GM13976 (cell line): ENCODE measurements at regions not wholly inside any gene's neighbourhood (a gene's known extent, or its start where the extent isn't known, plus 50 kb on each side); places are given as distances from the start of the nearest gene placed in this dataset.
A peak's percentile ranks its signal among the peaks of the same experiment; 100 is the strongest.
"Not testable (repeated sequence)": the region's sequence is repeated elsewhere in the genome, so short reads cannot be mapped to it uniquely, and the experiment has no call there.

ENCODE experiments used
- DNase-seq: peaks from one replicate; pipeline ENCODE4 v3.0.0; 2012; ENCODE audit warnings: low spot score
- CTCF ChIP-seq: IDR thresholded peaks from 2 replicates; pipeline ENCODE4 v1.5.1; 2012; ENCODE audit warnings: borderline replicate concordance, mild to moderate bottlenecking; ENCODE audit not compliant: insufficient read depth; ENCODE audit errors: extremely low read depth, missing control alignments, control extremely low read depth
- in situ Hi-C: fragments of 300-500 bp; cut with MboI; formaldehyde crosslinking; loops from one replicate; pipeline ENCODE4 v1.12.0; 2022; ENCODE audit warnings: low sequenced_read_pairs, mixed read lengths, inconsistent platforms; ENCODE audit not compliant: unreplicated experiment

DNA sequence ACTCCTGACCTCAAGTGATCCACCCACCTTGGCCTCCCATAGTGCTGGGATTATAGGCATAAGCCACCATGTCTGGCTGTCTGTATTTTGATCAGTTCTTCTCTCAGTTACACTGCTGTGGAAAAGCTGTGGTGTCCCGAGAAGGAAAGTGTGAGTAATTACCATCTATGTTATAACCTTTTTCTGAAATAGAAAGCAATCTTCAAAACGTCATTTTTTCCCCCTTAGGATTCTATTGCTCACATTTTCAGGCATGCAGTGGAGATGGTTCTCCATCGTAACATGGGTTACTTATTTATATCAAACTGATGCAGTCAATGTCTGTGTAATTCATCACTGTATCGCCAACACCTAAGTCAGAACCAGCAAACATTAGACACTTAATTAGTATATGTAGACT lies 103.5 kb upstream of the FAM3C start:
- TF ChIP-seq CTCF: no peak
- in situ Hi-C loops: no loop called here

DNA sequence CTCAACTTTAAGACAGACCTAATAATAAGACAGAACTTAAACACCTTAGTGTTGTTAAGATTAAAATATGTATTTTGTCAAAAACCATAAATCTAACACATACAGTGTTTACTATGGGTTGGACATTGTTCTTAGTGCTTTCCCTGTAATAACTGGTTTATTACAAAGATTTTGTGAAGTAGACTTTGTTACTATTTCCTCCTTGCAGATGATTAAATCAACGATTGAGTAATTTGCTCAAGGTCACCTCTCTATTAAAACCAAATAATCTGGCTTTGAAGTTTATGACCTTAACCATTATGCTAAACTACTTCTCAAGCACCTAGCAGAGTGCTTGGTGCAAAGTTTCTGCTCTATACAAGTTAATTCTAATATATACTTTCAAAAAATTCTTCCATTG lies 102.7 kb upstream of the FAM3C start:
- no peak for TF ChIP-seq CTCF
- in situ Hi-C loops: no loop called here
- no peak for DNase-seq

More for the DNA sequence above, 103.5 kb upstream of the FAM3C start:
- peak; percentile 3 for DNase-seq

- DNase-seq, in situ Hi-C loops: not testable (repeated sequence)
These were observed 101.4 kb upstream of the FAM3C start for GRCh38 chr7:121497545-121497944.

DNA sequence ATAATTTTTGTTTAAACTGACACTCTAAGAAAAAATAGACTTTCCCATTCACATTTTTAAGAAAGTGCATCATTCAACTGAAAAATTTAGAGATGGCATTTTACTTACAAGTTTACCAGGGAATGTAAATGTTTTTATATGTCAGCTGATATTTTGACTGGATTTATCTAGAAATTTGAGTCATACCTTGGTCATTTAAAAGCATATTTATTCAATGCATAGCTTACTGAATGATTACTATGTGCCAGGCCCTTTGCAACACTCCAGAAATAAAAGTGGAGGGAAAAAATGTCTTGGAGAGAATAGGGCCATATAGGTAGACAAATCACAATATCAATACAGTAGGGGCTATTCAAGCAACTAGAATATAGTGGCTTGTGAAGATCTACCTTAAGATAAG lies 98.4 kb upstream of the FAM3C start:
- in situ Hi-C loops: no loop called here
- TF ChIP-seq CTCF: no peak
- DNase-seq: no peak

DNA sequence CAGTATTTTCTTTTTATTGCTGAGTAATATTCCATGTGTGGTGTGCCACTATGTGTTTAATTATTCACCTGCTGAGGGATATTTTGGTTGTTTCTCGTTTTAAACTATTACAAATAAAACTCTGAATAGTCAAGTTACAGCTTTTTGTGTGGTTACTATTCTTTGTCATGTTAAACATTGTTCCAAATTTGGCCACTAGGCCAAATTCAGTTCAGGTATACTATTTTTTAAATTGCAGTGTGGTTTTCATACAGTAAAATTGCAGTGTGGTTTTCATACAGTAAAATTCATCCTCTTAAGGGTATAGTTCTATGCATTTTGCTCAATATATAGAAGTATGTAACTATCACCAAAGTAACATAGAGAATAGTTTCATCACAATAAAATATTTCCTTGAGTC lies 97.4 kb upstream of the FAM3C start:
- in situ Hi-C loops: no loop called here
- TF ChIP-seq CTCF: no peak
- DNase-seq: no peak

DNA sequence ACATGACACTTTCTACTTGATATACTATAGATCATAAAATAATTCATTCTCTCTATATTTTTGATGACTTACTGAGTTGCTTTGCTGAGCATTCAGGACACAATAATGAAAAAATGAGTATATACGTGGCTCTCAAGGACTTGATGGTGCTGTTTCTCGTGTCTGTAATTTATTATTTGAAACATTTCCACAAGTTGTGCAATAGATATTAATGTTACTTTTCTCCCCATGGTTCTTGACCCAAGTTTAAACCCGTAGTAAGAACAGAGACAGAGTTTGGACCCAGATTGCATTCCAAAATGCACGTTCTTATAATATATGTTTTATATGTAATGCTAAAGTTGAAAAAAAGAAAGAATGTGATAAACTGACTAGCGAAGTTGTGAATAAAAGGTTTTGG lies 94.2 kb upstream of the FAM3C start:
- in situ Hi-C loops: no loop called here
- DNase-seq: no peak
- TF ChIP-seq CTCF: no peak

- in situ Hi-C loops: no loop called here
- DNase-seq: no peak
- TF ChIP-seq CTCF: no peak
These were observed 93.3 kb upstream of the FAM3C start for GRCh38 chr7:121489440-121489839.
